Kidney tubule cell (primary cell): ENCODE measurements at regions not wholly inside any gene's neighbourhood (a gene's known extent, or its start where the extent isn't known, plus 50 kb on each side); places are given as distances from the start of the nearest gene placed in this dataset.
A peak's percentile ranks its signal among the peaks of the same experiment; 100 is the strongest.

Experiments
- DNase-seq: peaks from one replicate; pipeline ENCODE4 v3.0.0-alpha.2; 2018; ENCODE audit warnings: low spot score

GRCh38 chr20:7710440-7710839 is 229.8 kb downstream of the HAO1 start:
- DNase-seq, result no peak

- peak; percentile 66 for DNase-seq
Measured at GRCh38 chr20:7712661-7713060, 227.6 kb downstream of the HAO1 start.

- DNase-seq, result peak; percentile 83
Measured at GRCh38 chr20:7714549-7714948, 225.7 kb downstream of the HAO1 start.

- no peak for DNase-seq
Measured at GRCh38 chr20:7716286-7716972, 223.8 kb downstream of the HAO1 start.

- DNase-seq, result no peak
Measured at GRCh38 chr20:7722564-7722963, 217.7 kb downstream of the HAO1 start.

- DNase-seq, result peak; percentile 45
Measured at GRCh38 chr20:7723284-7723683, 217.0 kb downstream of the HAO1 start.

- DNase-seq, result peak; percentile 80
Measured at GRCh38 chr20:7728338-7728737, 211.9 kb downstream of the HAO1 start.

- DNase-seq, result no peak
Measured at GRCh38 chr20:7734216-7734615, 206.0 kb downstream of the HAO1 start.

- DNase-seq, result peak; percentile 13
Measured at GRCh38 chr20:7736336-7736735, 203.9 kb downstream of the HAO1 start.

GRCh38 chr20:7741866-7742265 is 198.4 kb downstream of the HAO1 start:
- no peak for DNase-seq

- peak; percentile 2 for DNase-seq
Measured at GRCh38 chr20:7742479-7742878, 197.8 kb downstream of the HAO1 start.

- DNase-seq, result peak; percentile 85
Measured at GRCh38 chr20:7744411-7744810, 195.8 kb downstream of the HAO1 start.

GRCh38 chr20:7748624-7749023 is 191.6 kb downstream of the HAO1 start:
- DNase-seq, result no peak

GRCh38 chr20:7754102-7754501 is 186.2 kb downstream of the HAO1 start:
- no peak for DNase-seq

GRCh38 chr20:7758406-7758805 is 181.9 kb downstream of the HAO1 start:
- no peak for DNase-seq

- DNase-seq, result no peak
Measured at GRCh38 chr20:7760247-7761031, 179.8 kb downstream of the HAO1 start.

GRCh38 chr20:7765221-7765620 is 175.0 kb downstream of the HAO1 start:
- DNase-seq, result no peak

- no peak for DNase-seq
Measured at GRCh38 chr20:7770046-7770445, 170.2 kb downstream of the HAO1 start.

GRCh38 chr20:7770578-7770977 is 169.7 kb downstream of the HAO1 start:
- peak; percentile 75 for DNase-seq

GRCh38 chr20:7772371-7772770 is 167.9 kb downstream of the HAO1 start:
- DNase-seq, result peak; percentile 20

- DNase-seq, result no peak
Measured at GRCh38 chr20:7773511-7773910, 166.7 kb downstream of the HAO1 start.

- no peak for DNase-seq
Measured at GRCh38 chr20:7775072-7775471, 165.2 kb downstream of the HAO1 start.

- no peak for DNase-seq
Measured at GRCh38 chr20:7776148-7776547, 164.1 kb downstream of the HAO1 start.

GRCh38 chr20:7790189-7790588 is 150.1 kb downstream of the HAO1 start:
- DNase-seq, result peak; percentile 61
